Liver (tissue), 8 donors: ENCODE measurements at regions not wholly inside any gene's neighbourhood (a gene's known extent, or its start where the extent isn't known, plus 50 kb on each side); places are given as distances from the start of the nearest gene placed in this dataset.

ENCODE experiments used
- DNase-seq: peaks from one replicate; pipeline ENCODE4 v3.0.0-alpha.2; 2017; ENCODE audit warnings: low spot score
- H3K27ac ChIP-seq, 2 donors: one replicate each; pipeline ENCODE4 v1.7.0; 2013; ENCODE audit warnings: inconsistent platforms in 2 of 2, low read length in 2 of 2, control low read depth in 1 of 2, low read depth in 1 of 2, mild to moderate bottlenecking in 1 of 2
- H3K27me3 ChIP-seq, 4 donors: one replicate each; pipeline versions ENCODE4 v1.6.1 to v1.7.0; 2013; ENCODE audit warnings: low read length in 3 of 4, inconsistent platforms in 1 of 4, mild to moderate bottlenecking in 1 of 4, moderate library complexity in 1 of 4; ENCODE audit not compliant: control insufficient read depth in 4 of 4, insufficient read depth in 4 of 4
- H3K36me3 ChIP-seq, 4 donors: one replicate each; pipeline versions ENCODE4 v1.6.1 to v1.7.0; 2013; ENCODE audit warnings: low read length in 3 of 4, mild to moderate bottlenecking in 3 of 4, low read depth in 1 of 4, moderate library complexity in 1 of 4; ENCODE audit not compliant: control insufficient read depth in 4 of 4, insufficient read depth in 3 of 4
- H3K4me1 ChIP-seq, 4 donors: one replicate each; pipeline versions ENCODE4 v1.6.1 to v1.7.0; 2013; ENCODE audit warnings: low read length in 3 of 4, mild to moderate bottlenecking in 3 of 4, moderate library complexity in 1 of 4; ENCODE audit not compliant: control insufficient read depth in 4 of 4, insufficient read depth in 4 of 4
- H3K4me3 ChIP-seq, 3 donors: one replicate each; pipeline versions ENCODE4 v1.6.1 to v1.7.0; 2013; ENCODE audit warnings: low read length in 3 of 3, control low read depth in 1 of 3, low read depth in 1 of 3, mild to moderate bottlenecking in 1 of 3
- H3K9ac ChIP-seq, 2 donors: one replicate each; pipeline ENCODE4 v1.7.0; 2013; ENCODE audit warnings: low read length in 2 of 2, mild to moderate bottlenecking in 2 of 2, moderate library complexity in 2 of 2, control low read depth in 1 of 2, low read depth in 1 of 2
- H3K9me3 ChIP-seq, 4 donors: one replicate each; pipeline versions ENCODE4 v1.6.1 to v1.7.0; 2013; ENCODE audit warnings: low read length in 3 of 4; ENCODE audit not compliant: control insufficient read depth in 4 of 4
- FOXA1 ChIP-seq: IDR thresholded peaks from 2 replicates; pipeline ENCODE4 v1.6.1; 2016; ENCODE audit warnings: antibody characterized with exemption
- FOXA2 ChIP-seq: IDR thresholded peaks from 2 replicates; pipeline ENCODE4 v1.6.1; 2016; ENCODE audit warnings: antibody characterized with exemption
- GABPA ChIP-seq, 2 donors: IDR thresholded peaks in 1 of 2; conservative IDR thresholded peaks in 1 of 2; 2 replicates each; pipeline ENCODE4 v1.6.1; 2016; ENCODE audit warnings: antibody characterized with exemption in 2 of 2, mild to moderate bottlenecking in 1 of 2, moderate library complexity in 1 of 2
- HNF4A ChIP-seq, 2 donors: conservative IDR thresholded peaks; 2 replicates each; pipeline ENCODE4 v1.6.1; 2016; ENCODE audit warnings: antibody characterized with exemption in 2 of 2, mild to moderate bottlenecking in 2 of 2
- HNF4G ChIP-seq: IDR thresholded peaks from 2 replicates; pipeline ENCODE4 v1.6.1; 2016; ENCODE audit warnings: antibody characterized with exemption
- JUND ChIP-seq, 2 donors: IDR thresholded peaks; 2 replicates each; pipeline ENCODE4 v1.6.1; 2016; ENCODE audit warnings: antibody characterized with exemption in 2 of 2
- MAX ChIP-seq: IDR thresholded peaks from 2 replicates; pipeline ENCODE4 v1.6.1; 2016; ENCODE audit warnings: antibody characterized with exemption
- NR2F2 ChIP-seq: IDR thresholded peaks from 2 replicates; pipeline ENCODE4 v1.6.1; 2016; ENCODE audit warnings: antibody characterized with exemption
- REST ChIP-seq: IDR thresholded peaks from 2 replicates; pipeline ENCODE4 v1.6.1; 2016; ENCODE audit warnings: antibody characterized with exemption, mild to moderate bottlenecking
- RXRA ChIP-seq, 2 donors: IDR thresholded peaks; 2 replicates each; pipeline ENCODE4 v1.6.1; 2017 to 2018; ENCODE audit warnings: antibody characterized with exemption in 2 of 2, mild to moderate bottlenecking in 1 of 2
- TAF1 ChIP-seq: conservative IDR thresholded peaks from 2 replicates; pipeline ENCODE4 v1.6.1; 2016; ENCODE audit warnings: antibody characterized with exemption, mild to moderate bottlenecking
- ZBTB33 ChIP-seq: IDR thresholded peaks from 2 replicates; pipeline ENCODE4 v1.6.1; 2016; ENCODE audit warnings: antibody characterized with exemption
- WGBS: extraction: QIAGEN DNeasy Blood & Tissue Kit; methylation state at CpG from one replicate; pipeline ENCODE4 v1.1.7; 2013; 5-methylcytosine and 5-hydroxymethylcytosine counted together
- TF ChIP-seq, protein P1 (sequence below): fragments of 150-350 bp; IDR thresholded peaks from 2 replicates; pipeline ENCODE4 v1.5.1; 2017; ENCODE audit warnings: improper control_type of control experiment, low read depth, low read length; ENCODE audit not compliant: missing input control
- donor health status: healthy.
- donor health status: healthy.
- donor health status: healthy.
- donor health status: healthy.
- donor health status: healthy.

GRCh38 chr10:78306358-78306757 is 272.7 kb downstream of the RPS24 start:
- Histone ChIP-seq H3K9me3 (no peaks in the 10 kb centered on the region), H3K4me1 (peaks cover 0 to 14% (median 10%) of the 10 kb centered on the region in 4 donors), H3K9ac (no peak overlapping the region), H3K27me3 (no peaks in the 10 kb centered on the region), H3K4me3 (no peak overlapping the region), H3K36me3 (no peaks in the 10 kb centered on the region), H3K27ac (no peak overlapping the region)
- WGBS: 96% methylated on average over 5 of the region's 5 CpGs
- TF ChIP-seq, protein P1, sequence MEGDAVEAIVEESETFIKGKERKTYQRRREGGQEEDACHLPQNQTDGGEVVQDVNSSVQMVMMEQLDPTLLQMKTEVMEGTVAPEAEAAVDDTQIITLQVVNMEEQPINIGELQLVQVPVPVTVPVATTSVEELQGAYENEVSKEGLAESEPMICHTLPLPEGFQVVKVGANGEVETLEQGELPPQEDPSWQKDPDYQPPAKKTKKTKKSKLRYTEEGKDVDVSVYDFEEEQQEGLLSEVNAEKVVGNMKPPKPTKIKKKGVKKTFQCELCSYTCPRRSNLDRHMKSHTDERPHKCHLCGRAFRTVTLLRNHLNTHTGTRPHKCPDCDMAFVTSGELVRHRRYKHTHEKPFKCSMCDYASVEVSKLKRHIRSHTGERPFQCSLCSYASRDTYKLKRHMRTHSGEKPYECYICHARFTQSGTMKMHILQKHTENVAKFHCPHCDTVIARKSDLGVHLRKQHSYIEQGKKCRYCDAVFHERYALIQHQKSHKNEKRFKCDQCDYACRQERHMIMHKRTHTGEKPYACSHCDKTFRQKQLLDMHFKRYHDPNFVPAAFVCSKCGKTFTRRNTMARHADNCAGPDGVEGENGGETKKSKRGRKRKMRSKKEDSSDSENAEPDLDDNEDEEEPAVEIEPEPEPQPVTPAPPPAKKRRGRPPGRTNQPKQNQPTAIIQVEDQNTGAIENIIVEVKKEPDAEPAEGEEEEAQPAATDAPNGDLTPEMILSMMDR: no peak
- TF ChIP-seq RXRA (IDR thresholded peaks at IDR 0.05): no peak
- TF ChIP-seq FOXA2: no peak
- TF ChIP-seq ZBTB33: no peak
- no peak for TF ChIP-seq HNF4G
- no peak for TF ChIP-seq NR2F2
- no peak for TF ChIP-seq GABPA (IDR thresholded peaks at IDR 0.05 in 1 of 2, conservative IDR thresholded peaks at IDR 0.05 in 1 of 2)
- no peak for TF ChIP-seq HNF4A (conservative IDR thresholded peaks at IDR 0.05)
- TF ChIP-seq JUND (IDR thresholded peaks at IDR 0.05): no peak
- TF ChIP-seq FOXA1: no peak
- DNase-seq: peak; percentile 17

- no peaks in the 10 kb centered on the region for H3K36me3 ChIP-seq
- no peak overlapping the region for H3K27ac ChIP-seq
- peaks cover 0 to 7% (median 5%) of the 10 kb centered on the region in 4 donors for H3K4me1 ChIP-seq
- WGBS: 76% methylated on average over 1 of the region's 1 CpG
- H3K4me3 ChIP-seq: no peak overlapping the region
- no peaks in the 10 kb centered on the region for H3K27me3 ChIP-seq
- TF ChIP-seq NR2F2 (no peak), MAX (no peak), REST (no peak), TAF1 (no peak), JUND (IDR thresholded peaks at IDR 0.05) (no peak)
- no peak for DNase-seq
- H3K9ac ChIP-seq: no peak overlapping the region
- H3K9me3 ChIP-seq: no peaks in the 10 kb centered on the region
Observed at GRCh38 chr10:78307576-78307975, 273.9 kb downstream of the RPS24 start.
